Thyroid gland (tissue), 4 donors: ENCODE measurements at regions not wholly inside any gene's neighbourhood (a gene's known extent, or its start where the extent isn't known, plus 50 kb on each side); places are given as distances from the start of the nearest gene placed in this dataset.

ENCODE experiments used
- CTCF ChIP-seq, 6 experiments: fragments of 200-600 bp in 3 of 6; fragments of 450-650 bp in 3 of 6; sonication (generic) in 3 of 6; IDR thresholded peaks; one replicate each; pipeline ENCODE4 v1.5.1; 2016 to 2019; ENCODE audit warnings: antibody characterized with exemption in 6 of 6, mild to moderate bottlenecking in 2 of 6, inconsistent platforms in 1 of 6, moderate library complexity in 1 of 6
- POLR2A ChIP-seq, 2 donors: fragments of 450-650 bp; IDR thresholded peaks; one replicate each; pipeline ENCODE4 v1.6.1; 2017; ENCODE audit warnings: antibody characterized with exemption in 2 of 2, mild to moderate bottlenecking in 2 of 2, moderate library complexity in 1 of 2

GRCh38 chr9:88678431-88678830 lies 143.5 kb downstream of the NXNL2 start:
- TF ChIP-seq CTCF (IDR thresholded peaks at IDR 0.05) (no peak), POLR2A (IDR thresholded peaks at IDR 0.05) (no peak)
